LoVo (cell line): ENCODE measurements at regions not wholly inside any gene's neighbourhood (a gene's known extent, or its start where the extent isn't known, plus 50 kb on each side); places are given as distances from the start of the nearest gene placed in this dataset.

ENCODE experiments used
- DNase-seq: peaks from one replicate; pipeline ENCODE4 v3.0.0-alpha.2; 2016; ENCODE audit warnings: low spot score

- DNase-seq: no peak
Measured at GRCh38 chr19:31983647-31984046, 361.8 kb upstream of the ZNF507 start.

GRCh38 chr19:31985001-31985605 lies 360.3 kb upstream of the ZNF507 start:
- DNase-seq: no peak

- DNase-seq: no peak
Measured at GRCh38 chr19:31986951-31987350, 358.5 kb upstream of the ZNF507 start.

GRCh38 chr19:31988256-31988655 lies 357.2 kb upstream of the ZNF507 start:
- no peak for DNase-seq

GRCh38 chr19:31991984-31992655 lies 353.3 kb upstream of the ZNF507 start:
- DNase-seq: no peak

GRCh38 chr19:31992750-31993149 lies 352.7 kb upstream of the ZNF507 start:
- DNase-seq: no peak

- no peak for DNase-seq
Measured at GRCh38 chr19:31995546-31995945, 349.9 kb upstream of the ZNF507 start.

GRCh38 chr19:32010071-32010470 lies 335.3 kb upstream of the ZNF507 start:
- DNase-seq: no peak

- no peak for DNase-seq
Measured at GRCh38 chr19:32012206-32012605, 333.2 kb upstream of the ZNF507 start.

- no peak for DNase-seq
Measured at GRCh38 chr19:32012886-32013631, 332.4 kb upstream of the ZNF507 start.

GRCh38 chr19:32017176-32017953 lies 328.0 kb upstream of the ZNF507 start:
- DNase-seq: no peak

- no peak for DNase-seq
Measured at GRCh38 chr19:32018014-32018413, 327.4 kb upstream of the ZNF507 start.

GRCh38 chr19:32020538-32020937 lies 324.9 kb upstream of the ZNF507 start:
- no peak for DNase-seq

- DNase-seq: no peak
Measured at GRCh38 chr19:32022044-32022640, 323.3 kb upstream of the ZNF507 start.

- DNase-seq: no peak
Measured at GRCh38 chr19:32022731-32023563, 322.5 kb upstream of the ZNF507 start.

- DNase-seq: no peak
Measured at GRCh38 chr19:32023564-32023832, 321.9 kb upstream of the ZNF507 start.

- no peak for DNase-seq
Measured at GRCh38 chr19:32029235-32029634, 316.2 kb upstream of the ZNF507 start.

GRCh38 chr19:32032561-32032960 lies 312.8 kb upstream of the ZNF507 start:
- no peak for DNase-seq

- DNase-seq: no peak
Measured at GRCh38 chr19:32035626-32036025, 309.8 kb upstream of the ZNF507 start.

GRCh38 chr19:32038021-32038920 lies 307.1 kb upstream of the ZNF507 start:
- no peak for DNase-seq
